ENCODE measurements at regions not wholly inside any gene's neighbourhood (a gene's known extent, or its start where the extent isn't known, plus 50 kb on each side); places are given as distances from the start of the nearest gene placed in this dataset.

GRCh38 chr9:78788101-78788500, 491.2 kb downstream of the PSAT1 start:
- DNase-seq (ENCODE audit: low read depth in 2 of 2), result no peak

GRCh38 chr9:78791779-78792178, 494.9 kb downstream of the PSAT1 start:
- no peak for DNase-seq (ENCODE audit: low read depth in 2 of 2)

GRCh38 chr9:78792745-78793144, 495.8 kb downstream of the PSAT1 start:
- no peak for DNase-seq (ENCODE audit: low read depth in 2 of 2)

- no peak for DNase-seq (ENCODE audit: low read depth in 2 of 2)
These were observed 508.8 kb downstream of the PSAT1 start for GRCh38 chr9:78805771-78806170.

GRCh38 chr9:78806492-78807160, 509.7 kb downstream of the PSAT1 start:
- DNase-seq (ENCODE audit: low read depth in 2 of 2), result no peak

- DNase-seq (ENCODE audit: low read depth in 2 of 2), result no peak
These were observed 510.4 kb downstream of the PSAT1 start for GRCh38 chr9:78807286-78807685.

GRCh38 chr9:78808048-78808447, 511.1 kb downstream of the PSAT1 start:
- DNase-seq (ENCODE audit: low read depth in 2 of 2), result no peak

GRCh38 chr9:78811622-78812276, 514.8 kb downstream of the PSAT1 start:
- no peak for DNase-seq (ENCODE audit: low read depth in 2 of 2)

- DNase-seq (ENCODE audit: low read depth in 2 of 2), result no peak
These were observed 515.7 kb downstream of the PSAT1 start for GRCh38 chr9:78812665-78813064.

- DNase-seq (ENCODE audit: low read depth in 2 of 2), result no peak
These were observed 516.8 kb downstream of the PSAT1 start for GRCh38 chr9:78813602-78814180.

- DNase-seq (ENCODE audit: low read depth in 2 of 2), result no peak
These were observed 524.3 kb downstream of the PSAT1 start for GRCh38 chr9:78821126-78821822.

- no peak for DNase-seq (ENCODE audit: low read depth in 2 of 2)
These were observed 529.6 kb downstream of the PSAT1 start for GRCh38 chr9:78826527-78826926.

- DNase-seq (ENCODE audit: low read depth in 2 of 2), result no peak
These were observed 531.6 kb downstream of the PSAT1 start for GRCh38 chr9:78828521-78828920.

GRCh38 chr9:78830301-78830700, 533.4 kb downstream of the PSAT1 start:
- DNase-seq (ENCODE audit: low read depth in 2 of 2), result no peak

- no peak for DNase-seq (ENCODE audit: low read depth in 2 of 2)
These were observed 534.8 kb downstream of the PSAT1 start for GRCh38 chr9:78831726-78832125.

- no peak for DNase-seq (ENCODE audit: low read depth in 2 of 2)
These were observed 539.1 kb downstream of the PSAT1 start for GRCh38 chr9:78835928-78836450.

GRCh38 chr9:78839252-78839651, 542.3 kb downstream of the PSAT1 start:
- no peak for DNase-seq (ENCODE audit: low read depth in 2 of 2)

GRCh38 chr9:78848061-78848460, 551.1 kb downstream of the PSAT1 start:
- no peak for DNase-seq (ENCODE audit: low read depth in 2 of 2)

- no peak for DNase-seq (ENCODE audit: low read depth in 2 of 2)
These were observed 559.2 kb downstream of the PSAT1 start for GRCh38 chr9:78856144-78856543.

GRCh38 chr9:78856781-78857180, 559.9 kb downstream of the PSAT1 start:
- no peak for DNase-seq (ENCODE audit: low read depth in 2 of 2)

- no peak for DNase-seq (ENCODE audit: low read depth in 2 of 2)
These were observed 560.7 kb downstream of the PSAT1 start for GRCh38 chr9:78857373-78858225.

Measured in stimulated activated CD8-positive, alpha-beta memory T cell treated with anti-CD3 and anti-CD28 coated beads, Interleukin-7, amount 100 ng/mL, for 1 hour (primary cell).